ENCODE measurements at regions not wholly inside any gene's neighbourhood (a gene's known extent, or its start where the extent isn't known, plus 50 kb on each side); places are given as distances from the start of the nearest gene placed in this dataset.

DNA sequence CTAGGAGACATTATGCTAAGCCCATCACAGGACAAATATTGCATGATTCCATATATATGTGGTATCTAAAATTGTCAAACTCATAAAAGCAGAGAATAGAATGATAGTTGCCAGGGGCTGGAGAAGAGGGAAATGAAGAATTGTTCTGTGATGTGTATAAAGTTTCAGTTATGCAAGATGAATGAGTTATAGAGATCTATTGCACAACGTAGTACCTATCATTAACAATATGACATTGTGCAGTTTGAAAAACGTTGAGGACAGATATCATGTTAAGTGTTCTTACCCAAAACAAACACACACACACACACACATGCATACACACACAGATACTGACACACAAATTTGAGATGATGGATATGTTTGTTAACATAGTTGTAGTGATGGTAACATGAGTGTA lies 871.6 kb upstream of the GOT2 start:
- Histone ChIP-seq H3K27ac (ENCODE audit: extremely low read depth, low read depth, low read length) (no peak overlapping the region), H3K9me1 (ENCODE audit: control insufficient read depth, insufficient read depth, low read length) (no peaks in the 10 kb centered on the region), H3K4me3 (no peak overlapping the region), H3K4me2 (ENCODE audit: insufficient read depth, low read length) (no peak overlapping the region), H3K4me1 (replicated peaks in 1 of 2; ENCODE audit: control insufficient read depth in 2 of 2, insufficient read depth in 2 of 2, low read length in 2 of 2) (no peaks in the 10 kb centered on the region), H3K79me2 (ENCODE audit: control insufficient read depth, insufficient read depth, low read length) (no peaks in the 10 kb centered on the region), H3K27me3 (ENCODE audit: control insufficient read depth in 2 of 2, insufficient read depth in 2 of 2, low read length in 2 of 2) (no peaks in the 10 kb centered on the region), H3K9ac (ENCODE audit: insufficient read depth in 1 of 2, low read depth in 2 of 2, low read length in 2 of 2) (no peak overlapping the region), H3K36me3 (ENCODE audit: control insufficient read depth, insufficient read depth, low read length) (no peaks in the 10 kb centered on the region), H3K9me3 (replicated peaks; ENCODE audit: control insufficient read depth, insufficient read depth, low read depth, low read length) (no peaks in the 10 kb centered on the region; the same call in 1 of the 2 replicates), H4K20me1 (replicated peaks; ENCODE audit: control insufficient read depth, insufficient read depth, low read length) (no peaks in the 10 kb centered on the region), H2AFZ (ENCODE audit: low read depth, low read length) (no peak overlapping the region)
- intact Hi-C loops (cut with micrococcal nuclease), result no loop called here
- DNase-seq (ENCODE audit: extremely low read depth in 1 of 4, low spot score in 3 of 4) (no peak), FAIRE-seq (no peak), ATAC-seq (no peak)
- ChIA-PET CTCF (ENCODE audit: low intra/inter-chr PET ratio) (no interaction called here), POLR2A (no interaction called here)
- no TSS peak for BruUV-seq (replicated peaks)
- in situ Hi-C loops (cut with MboI), result no loop called here
- WGBS (ENCODE audit: insufficient coverage, low coverage, missing lambda C conversion rate), result 2% methylated on average over 2 of the region's 2 CpGs
- no peak for TF ChIP-seq E2F3 (CRISPR knock-in tag; IDR thresholded peaks at IDR 0.05)
- TF ChIP-seq ZNF830 (CRISPR knock-in tag; IDR thresholded peaks at IDR 0.05), result no peak
- no peak for TF ChIP-seq SNIP1 (IDR thresholded peaks at IDR 0.05; ENCODE audit: low read depth)
- no peak for TF ChIP-seq DDX20 (tag; IDR thresholded peaks at IDR 0.05; ENCODE audit: low read depth)
- TF ChIP-seq, protein P1, sequence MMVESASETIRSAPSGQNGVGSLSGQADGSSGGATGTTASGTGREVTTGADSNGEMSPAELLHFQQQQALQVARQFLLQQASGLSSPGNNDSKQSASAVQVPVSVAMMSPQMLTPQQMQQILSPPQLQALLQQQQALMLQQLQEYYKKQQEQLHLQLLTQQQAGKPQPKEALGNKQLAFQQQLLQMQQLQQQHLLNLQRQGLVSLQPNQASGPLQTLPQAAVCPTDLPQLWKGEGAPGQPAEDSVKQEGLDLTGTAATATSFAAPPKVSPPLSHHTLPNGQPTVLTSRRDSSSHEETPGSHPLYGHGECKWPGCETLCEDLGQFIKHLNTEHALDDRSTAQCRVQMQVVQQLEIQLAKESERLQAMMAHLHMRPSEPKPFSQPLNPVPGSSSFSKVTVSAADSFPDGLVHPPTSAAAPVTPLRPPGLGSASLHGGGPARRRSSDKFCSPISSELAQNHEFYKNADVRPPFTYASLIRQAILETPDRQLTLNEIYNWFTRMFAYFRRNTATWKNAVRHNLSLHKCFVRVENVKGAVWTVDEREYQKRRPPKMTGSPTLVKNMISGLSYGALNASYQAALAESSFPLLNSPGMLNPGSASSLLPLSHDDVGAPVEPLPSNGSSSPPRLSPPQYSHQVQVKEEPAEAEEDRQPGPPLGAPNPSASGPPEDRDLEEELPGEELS (CRISPR knock-in tag; IDR thresholded peaks at IDR 0.05; ENCODE audit: borderline replicate concordance), result no peak
- no peak for TF ChIP-seq CBFA2T2 (conservative IDR thresholded peaks at IDR 0.05)
- TF ChIP-seq PHF8 (IDR thresholded peaks at IDR 0.05; ENCODE audit: borderline replicate concordance, low read length), result no peak
- TF ChIP-seq JUND (IDR thresholded peaks at IDR 0.05; ENCODE audit: borderline replicate concordance, low read depth, low read length), result no peak
- TF ChIP-seq JUND (tag; IDR thresholded peaks at IDR 0.05; ENCODE audit: borderline replicate concordance, low read depth, low read length), result no peak
- TF ChIP-seq MCM7 (IDR thresholded peaks at IDR 0.05), result no peak
- TF ChIP-seq TCFL5 (CRISPR knock-in tag; conservative IDR thresholded peaks at IDR 0.05), result no peak
- TF ChIP-seq CSDE1 (IDR thresholded peaks at IDR 0.05), result no peak
